Right lobe of liver (tissue), 4 donors: ENCODE measurements at regions not wholly inside any gene's neighbourhood (a gene's known extent, or its start where the extent isn't known, plus 50 kb on each side); places are given as distances from the start of the nearest gene placed in this dataset.

Experiments used
- CTCF ChIP-seq, 4 donors: fragments of 200-600 bp in 3 of 4; fragments of 450-650 bp in 1 of 4; IDR thresholded peaks; one replicate each; pipeline versions ENCODE4 v1.5.1 to v1.8.0; 2016 to 2022; ENCODE audit warnings: antibody characterized with exemption in 4 of 4, mild to moderate bottlenecking in 2 of 4
- POLR2A ChIP-seq: fragments of 450-650 bp; IDR thresholded peaks from one replicate; pipeline ENCODE4 v1.6.1; 2017; ENCODE audit warnings: antibody characterized with exemption, mild to moderate bottlenecking
- donor health status: DM: no; HTN: no; CAD: no.
- donor health status: DM: no; HTN: no; CAD: no.
- donor health status: DM: no; HTN: yes; CAD: no.

- TF ChIP-seq CTCF (IDR thresholded peaks at IDR 0.05) (no peak), POLR2A (no peak)
These were observed 92.5 kb upstream of the RBBP8 start for GRCh38 chr18:22840606-22841144.
